Stimulated activated naive B cell treated with anti-CD40 and anti-IgM and Interleukin-4, amounts not matched to agents 10 μg/mL and 1 μg/mL and 100 μg/mL, for 72 hours (primary cell): ENCODE measurements at regions not wholly inside any gene's neighbourhood (a gene's known extent, or its start where the extent isn't known, plus 50 kb on each side); places are given as distances from the start of the nearest gene placed in this dataset.

Experiments used
- ATAC-seq, 2 donors: fragments of 150-1000 bp; cut with Tn5 transposase; replicated peaks; 2 replicates each; pipeline ENCODE4 v1.10.0; 2021; ENCODE audit warnings: moderate library complexity in 1 of 2
- DNase-seq: peaks from one replicate; pipeline ENCODE4 v3.0.0; 2021
- H3K27ac Mint-ChIP-seq: one replicate; pipeline ENCODE4 v1.8.0; 2022; ENCODE audit warnings: mild to moderate bottlenecking, mixed read lengths
- H3K27me3 Mint-ChIP-seq, 2 donors: one replicate each; pipeline ENCODE4 v1.8.0; 2022; ENCODE audit warnings: mixed read lengths in 2 of 2
- H3K36me3 Mint-ChIP-seq, 2 donors: one replicate each; pipeline ENCODE4 v1.8.0; 2022; ENCODE audit warnings: mixed read lengths in 2 of 2, mild to moderate bottlenecking in 1 of 2
- H3K4me1 Mint-ChIP-seq, 2 donors: one replicate each; pipeline ENCODE4 v1.8.0; 2022; ENCODE audit warnings: mixed read lengths in 2 of 2, mild to moderate bottlenecking in 1 of 2
- H3K4me3 Mint-ChIP-seq, 2 donors: one replicate each; pipeline ENCODE4 v1.8.0; 2022; ENCODE audit warnings: mild to moderate bottlenecking in 2 of 2, mixed read lengths in 2 of 2, moderate library complexity in 1 of 2
- H3K9me3 Mint-ChIP-seq, 2 donors: one replicate each; pipeline ENCODE4 v1.8.0; 2022; ENCODE audit warnings: mixed read lengths in 2 of 2, mild to moderate bottlenecking in 1 of 2

GRCh38 chr4:138894011-138894410 lies 121.6 kb upstream of the NOCT start:
- no peak overlapping the region for H3K4me3 Mint-ChIP-seq
- ATAC-seq (no peak), DNase-seq (no peak)
- H3K36me3 Mint-ChIP-seq, result no peaks in the 10 kb centered on the region
- no peak overlapping the region for H3K27ac Mint-ChIP-seq
- peaks cover 0 to 13% of the 10 kb centered on the region in 2 donors for H3K27me3 Mint-ChIP-seq
- H3K4me1 Mint-ChIP-seq, result no peaks in the 10 kb centered on the region
- no peaks in the 10 kb centered on the region for H3K9me3 Mint-ChIP-seq

- no peak overlapping the region for H3K4me3 Mint-ChIP-seq
- no peaks in the 10 kb centered on the region for H3K4me1 Mint-ChIP-seq
- no peaks in the 10 kb centered on the region for H3K36me3 Mint-ChIP-seq
- H3K9me3 Mint-ChIP-seq, result no peaks in the 10 kb centered on the region
- peaks cover 4 to 13% of the 10 kb centered on the region in 2 donors for H3K27me3 Mint-ChIP-seq
- no peak for ATAC-seq
- DNase-seq, result no peak
- no peak overlapping the region for H3K27ac Mint-ChIP-seq
These were observed 122.8 kb upstream of the NOCT start for GRCh38 chr4:138892483-138893407.

DNA sequence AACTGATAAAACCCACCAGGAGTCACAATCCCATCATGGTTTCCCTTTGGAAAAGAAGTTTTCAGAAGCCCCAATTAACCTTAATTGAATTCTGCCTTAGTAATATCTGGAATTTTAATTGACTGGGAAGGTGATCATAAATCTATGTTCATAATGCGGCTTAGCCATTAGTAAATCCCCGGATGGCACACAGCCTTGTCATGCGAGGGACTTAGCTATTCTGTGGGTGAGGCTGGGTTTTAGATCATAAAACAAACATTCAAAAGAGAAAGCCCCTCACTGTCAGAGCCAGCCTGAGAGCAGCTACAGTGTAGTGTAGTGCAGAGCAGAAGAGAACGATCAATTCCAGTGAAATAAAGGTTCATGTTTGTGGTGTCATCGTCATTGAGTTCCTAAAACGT lies 124.0 kb upstream of the NOCT start:
- ATAC-seq, result no peak
- no peak for DNase-seq
- Mint-ChIP-seq H3K4me1 (no peaks in the 10 kb centered on the region), H3K36me3 (no peaks in the 10 kb centered on the region), H3K4me3 (no peak overlapping the region), H3K27me3 (peaks cover 6 to 8% of the 10 kb centered on the region in 2 donors), H3K9me3 (no peaks in the 10 kb centered on the region), H3K27ac (no peak overlapping the region)

DNA sequence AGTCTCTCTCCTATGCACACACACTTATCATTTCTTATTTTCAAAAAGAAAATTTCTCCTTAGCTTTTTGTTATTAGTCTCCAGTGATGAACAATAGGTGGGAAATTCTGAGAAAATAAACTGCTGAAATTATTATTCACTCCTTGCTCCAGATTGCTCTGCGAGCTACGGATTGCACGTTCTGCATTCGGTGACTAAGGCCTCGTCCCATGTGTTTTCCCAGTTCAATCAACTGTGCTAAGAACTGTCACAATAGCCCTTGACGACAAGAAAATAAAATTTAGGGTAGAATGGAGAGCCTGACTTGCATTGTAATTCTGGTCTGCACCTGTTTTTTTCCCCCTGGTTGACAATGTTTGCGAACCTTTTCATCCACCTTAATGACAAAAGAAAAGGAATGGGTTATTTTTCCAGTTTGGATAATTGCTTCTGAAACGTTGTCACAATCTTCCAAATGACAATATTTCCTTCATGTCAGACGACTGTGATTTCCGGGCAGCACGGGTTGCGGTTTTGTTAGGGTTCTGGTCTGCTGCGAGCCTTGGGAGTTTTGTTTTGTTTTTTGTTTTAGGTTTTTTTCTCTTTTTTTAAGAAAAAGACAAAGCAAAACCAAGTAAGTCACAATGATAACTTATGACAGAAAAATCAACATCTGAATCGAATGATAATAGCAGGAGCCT lies 124.5 kb upstream of the NOCT start:
- ATAC-seq, result no peak
- no peak for DNase-seq
- H3K4me1 Mint-ChIP-seq, result no peaks in the 10 kb centered on the region
- peaks cover 6% of the 10 kb centered on the region in 2 donors for H3K27me3 Mint-ChIP-seq
- H3K27ac Mint-ChIP-seq, result no peak overlapping the region
- no peak overlapping the region for H3K4me3 Mint-ChIP-seq
- H3K9me3 Mint-ChIP-seq, result no peaks in the 10 kb centered on the region
- no peaks in the 10 kb centered on the region for H3K36me3 Mint-ChIP-seq

- Mint-ChIP-seq H3K9me3 (no peaks in the 10 kb centered on the region), H3K27me3 (peaks cover 2 to 8% of the 10 kb centered on the region in 2 donors), H3K27ac (no peak overlapping the region), H3K4me1 (no peaks in the 10 kb centered on the region), H3K36me3 (no peaks in the 10 kb centered on the region), H3K4me3 (no peak overlapping the region)
- DNase-seq, result no peak
- no peak for ATAC-seq
These were observed 126.4 kb upstream of the NOCT start for GRCh38 chr4:138889216-138889615.

- Mint-ChIP-seq H3K27me3 (peaks cover 5 to 11% of the 10 kb centered on the region in 2 donors), H3K27ac (no peak overlapping the region)
These were observed 127.8 kb upstream of the NOCT start for GRCh38 chr4:138887741-138888140.

DNA sequence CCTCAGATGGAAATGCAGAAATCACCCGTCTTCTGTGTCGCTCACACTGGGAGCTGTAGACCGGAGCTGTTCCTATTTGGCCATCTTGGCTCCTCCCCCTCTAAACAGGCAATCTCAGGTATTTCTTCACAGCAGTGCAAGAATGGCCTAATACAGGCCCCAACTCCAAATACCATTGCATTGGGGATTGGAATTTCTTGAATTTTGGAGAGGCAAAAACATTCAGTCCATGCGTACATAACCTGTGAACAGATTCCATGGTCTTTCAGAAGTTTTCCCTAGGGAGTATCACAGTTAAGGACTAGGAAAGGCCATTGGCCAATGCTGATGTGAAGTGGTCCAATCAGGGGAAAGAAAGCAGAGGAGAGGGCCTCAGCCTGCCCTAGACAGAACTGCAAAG lies 128.2 kb upstream of the NOCT start:
- H3K27ac Mint-ChIP-seq, result no peak overlapping the region
- no peaks in the 10 kb centered on the region for H3K4me1 Mint-ChIP-seq
- H3K27me3 Mint-ChIP-seq, result peaks cover 5 to 11% of the 10 kb centered on the region in 2 donors
- DNase-seq (no peak), ATAC-seq (no peak)
- H3K9me3 Mint-ChIP-seq, result no peaks in the 10 kb centered on the region
- no peaks in the 10 kb centered on the region for H3K36me3 Mint-ChIP-seq
- no peak overlapping the region for H3K4me3 Mint-ChIP-seq

More at GRCh38 chr4:138887741-138888140, 127.8 kb upstream of the NOCT start:
- no peak for DNase-seq
- H3K9me3 Mint-ChIP-seq, result no peaks in the 10 kb centered on the region
- no peak overlapping the region for H3K4me3 Mint-ChIP-seq
- H3K36me3 Mint-ChIP-seq, result no peaks in the 10 kb centered on the region
- no peaks in the 10 kb centered on the region for H3K4me1 Mint-ChIP-seq
- no peak for ATAC-seq

DNA sequence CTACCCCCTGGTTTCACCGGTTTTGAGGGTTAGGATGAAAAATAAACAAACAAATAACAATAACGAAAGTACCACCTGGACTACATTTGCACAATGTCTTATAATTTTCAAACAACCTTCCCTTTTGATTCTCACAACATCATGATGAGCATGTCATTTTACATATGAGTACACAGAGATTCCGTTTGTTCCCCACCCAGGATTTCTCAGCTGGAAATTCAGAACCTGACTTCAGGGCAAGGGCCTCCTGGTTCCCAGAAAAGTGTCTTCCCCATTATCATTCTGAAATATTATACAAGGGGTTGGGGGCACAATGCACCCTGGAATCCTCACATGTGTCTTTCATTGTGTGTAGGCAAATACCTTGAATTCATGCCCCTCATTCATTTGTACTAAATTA lies 135.8 kb upstream of the NOCT start:
- no peaks in the 10 kb centered on the region for H3K36me3 Mint-ChIP-seq
- no peak overlapping the region for H3K27ac Mint-ChIP-seq
- DNase-seq (no peak), ATAC-seq (no peak)
- H3K4me1 Mint-ChIP-seq, result no peaks in the 10 kb centered on the region
- no peak overlapping the region for H3K4me3 Mint-ChIP-seq
- peaks cover 6 to 14% of the 10 kb centered on the region in 2 donors for H3K27me3 Mint-ChIP-seq
- peaks cover 2 to 4% of the 10 kb centered on the region in 2 donors for H3K9me3 Mint-ChIP-seq

DNA sequence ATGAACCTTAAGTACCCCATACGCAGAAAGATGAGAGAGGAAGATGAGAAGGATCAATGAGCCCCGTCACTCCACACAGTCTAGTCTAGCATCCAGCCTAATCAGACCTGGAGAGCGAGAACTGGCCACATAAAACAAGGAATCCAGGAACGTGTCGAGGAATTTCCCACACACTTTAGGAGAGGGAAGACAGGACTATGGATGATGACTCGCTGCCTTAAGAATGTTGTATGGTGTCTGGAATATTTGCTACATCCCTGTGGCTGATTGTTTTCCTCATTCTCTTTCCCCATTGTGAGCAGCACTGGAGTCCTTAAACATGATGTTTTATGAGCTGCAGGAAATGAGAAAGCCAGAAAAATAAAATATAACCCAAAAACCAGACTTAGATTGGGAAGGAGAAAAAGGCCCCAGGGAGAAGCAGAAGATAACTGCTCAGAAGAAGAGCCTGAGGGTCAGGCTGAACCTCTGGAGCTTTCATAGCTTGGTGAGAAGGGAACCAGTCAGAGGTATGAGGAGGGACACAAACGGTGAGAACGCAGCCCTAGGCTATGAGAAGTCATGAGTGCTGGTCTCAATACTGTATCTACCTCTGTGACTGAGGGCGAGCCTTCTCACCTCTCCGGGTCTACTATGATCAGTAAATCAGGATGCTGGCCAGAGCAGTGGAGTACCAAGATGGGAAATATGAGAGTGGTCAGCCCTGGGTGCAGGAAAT lies 139.5 kb upstream of the NOCT start:
- ATAC-seq, result no peak
- Mint-ChIP-seq H3K4me1 (no peaks in the 10 kb centered on the region), H3K27me3 (peaks cover 13 to 14% of the 10 kb centered on the region in 2 donors), H3K9me3 (peaks cover 2 to 4% of the 10 kb centered on the region in 2 donors), H3K36me3 (no peaks in the 10 kb centered on the region), H3K27ac (no peak overlapping the region), H3K4me3 (no peak overlapping the region)
- DNase-seq, result no peak

GRCh38 chr4:138871555-138871875 lies 144.1 kb upstream of the NOCT start:
- Mint-ChIP-seq H3K36me3 (no peaks in the 10 kb centered on the region), H3K4me1 (no peaks in the 10 kb centered on the region), H3K27me3 (peaks cover 13 to 15% of the 10 kb centered on the region in 2 donors), H3K9me3 (no peaks in the 10 kb centered on the region), H3K27ac (no peak overlapping the region), H3K4me3 (no peak overlapping the region)
- ATAC-seq (no peak), DNase-seq (no peak)

DNA sequence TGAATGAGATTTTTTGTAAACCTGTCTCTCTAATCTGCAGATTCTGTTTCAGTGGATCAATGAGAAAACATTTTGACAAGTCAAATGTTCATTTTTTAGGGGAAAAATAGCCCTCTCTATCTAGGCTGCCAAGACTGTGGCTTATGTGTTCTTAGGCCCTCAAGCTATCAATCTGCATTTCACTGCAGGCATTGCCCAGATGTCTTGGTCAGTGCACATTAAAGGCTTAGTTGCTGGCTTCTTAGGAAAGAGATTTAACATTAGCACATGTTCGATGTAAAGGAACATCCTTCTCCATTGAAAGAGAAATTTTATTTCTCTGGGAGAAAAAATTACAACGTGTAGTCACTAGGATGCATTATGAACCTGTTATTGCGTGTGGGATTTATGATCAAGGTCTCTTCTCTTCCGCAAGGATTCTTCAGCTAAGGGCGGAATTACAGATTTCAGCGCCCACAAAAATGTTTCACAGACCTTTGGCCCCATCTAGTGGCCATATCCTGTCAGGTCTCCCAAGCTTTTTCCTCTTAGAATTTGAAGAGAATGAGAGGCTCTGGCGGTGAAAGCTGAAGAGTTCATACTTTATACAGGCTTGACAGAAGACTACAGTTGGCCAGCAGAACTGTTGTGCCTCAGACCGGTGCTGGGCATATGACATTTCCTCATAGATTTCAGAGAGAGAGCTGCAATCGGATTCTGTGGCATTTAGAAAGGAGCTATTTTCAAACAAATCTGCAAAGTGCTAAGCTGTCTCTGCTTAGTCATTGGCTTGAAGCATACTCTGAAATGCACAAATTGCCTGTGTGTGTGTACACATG lies 144.6 kb upstream of the NOCT start:
- ATAC-seq (peak; percentile 31 to 50), DNase-seq (peak; percentile 18)
- Mint-ChIP-seq H3K9me3 (no peaks in the 10 kb centered on the region), H3K27ac (no peak overlapping the region), H3K27me3 (peaks cover 10 to 15% of the 10 kb centered on the region in 2 donors), H3K4me3 (no peak overlapping the region), H3K4me1 (no peaks in the 10 kb centered on the region), H3K36me3 (no peaks in the 10 kb centered on the region)

GRCh38 chr4:138869631-138870030 lies 145.9 kb upstream of the NOCT start:
- no peaks in the 10 kb centered on the region for H3K4me1 Mint-ChIP-seq
- no peak overlapping the region for H3K4me3 Mint-ChIP-seq

DNA sequence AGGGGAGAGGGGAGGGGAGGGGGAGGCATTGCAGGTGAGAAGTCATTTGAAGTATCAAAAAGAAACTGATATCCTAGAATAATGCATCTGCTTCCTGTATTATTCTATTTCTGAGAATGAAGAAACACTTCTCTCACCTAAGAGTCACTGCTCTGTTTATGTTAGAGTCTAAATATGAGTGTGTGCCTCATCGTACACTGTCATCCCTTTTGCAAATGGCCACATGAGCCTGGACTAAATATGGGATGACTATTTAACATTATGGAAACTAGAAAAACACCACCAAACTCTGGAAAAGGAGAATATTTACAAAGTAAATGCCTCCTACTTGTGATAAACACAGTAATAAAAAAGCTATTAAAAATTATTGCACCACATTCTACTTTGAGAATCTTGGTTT lies 146.4 kb upstream of the NOCT start:
- no peak for ATAC-seq
- no peak for DNase-seq
- Mint-ChIP-seq H3K4me1 (no peaks in the 10 kb centered on the region), H3K36me3 (no peaks in the 10 kb centered on the region), H3K9me3 (no peaks in the 10 kb centered on the region), H3K27ac (no peak overlapping the region), H3K27me3 (peaks cover 3 to 9% of the 10 kb centered on the region in 2 donors), H3K4me3 (no peak overlapping the region)

More at GRCh38 chr4:138869631-138870030, 145.9 kb upstream of the NOCT start:
- Mint-ChIP-seq H3K27ac (no peak overlapping the region), H3K9me3 (no peaks in the 10 kb centered on the region), H3K36me3 (no peaks in the 10 kb centered on the region), H3K27me3 (peaks cover 3 to 13% of the 10 kb centered on the region in 2 donors)
- ATAC-seq (no peak), DNase-seq (no peak)

DNA sequence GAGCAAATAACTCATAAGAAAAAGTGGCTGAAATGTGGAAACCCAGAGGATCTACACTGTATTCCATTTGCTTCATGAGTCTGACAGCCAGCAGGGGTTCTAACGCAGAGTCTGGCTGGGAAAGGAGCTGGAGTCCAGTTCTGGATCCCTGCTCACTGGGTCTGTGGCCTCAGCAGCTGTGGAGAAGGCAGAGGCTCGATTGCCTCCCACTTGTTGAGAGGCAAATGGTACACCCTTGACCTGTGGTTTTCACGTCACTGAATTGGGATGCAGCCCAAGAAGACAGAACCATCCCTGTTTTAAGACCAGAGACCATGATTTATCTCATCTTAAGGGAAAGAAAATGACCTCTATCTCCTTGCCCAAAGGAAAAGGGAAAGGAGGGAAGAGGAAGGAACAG lies 147.0 kb upstream of the NOCT start:
- Mint-ChIP-seq H3K36me3 (no peaks in the 10 kb centered on the region), H3K4me3 (no peak overlapping the region), H3K27me3 (peaks cover 3 to 6% of the 10 kb centered on the region in 2 donors), H3K27ac (no peak overlapping the region), H3K4me1 (no peaks in the 10 kb centered on the region), H3K9me3 (no peaks in the 10 kb centered on the region)
- no peak for DNase-seq
- no peak for ATAC-seq
